ENCODE measurements at regions not wholly inside any gene's neighbourhood (a gene's known extent, or its start where the extent isn't known, plus 50 kb on each side); places are given as distances from the start of the nearest gene placed in this dataset.
"Not testable (repeated sequence)": the region's sequence is repeated elsewhere in the genome, so short reads cannot be mapped to it uniquely, and the experiment has no call there.

DNA sequence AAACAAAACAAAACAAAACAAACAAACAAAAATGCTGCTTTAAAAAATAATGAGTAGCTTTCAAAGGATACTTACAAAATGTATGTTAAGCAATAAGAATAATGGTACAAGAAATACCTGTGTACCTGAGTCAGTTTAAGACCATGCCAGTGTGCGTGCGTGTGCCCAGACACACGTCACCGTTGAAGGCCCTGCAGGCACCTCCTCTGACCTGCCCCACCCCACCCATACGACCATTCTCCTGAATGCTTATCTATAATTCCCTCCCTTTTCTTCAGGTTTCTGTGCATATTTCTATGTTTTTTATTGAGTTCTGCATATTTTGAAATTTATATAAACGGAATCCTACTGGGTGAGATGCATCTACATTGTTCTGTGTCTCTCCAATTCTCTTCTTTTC is 374.2 kb upstream of the KLF6 start:
- Histone ChIP-seq H3K27me3 (no peaks in the 10 kb centered on the region), H3K27ac (no peak overlapping the region), H3K36me3 (no peaks in the 10 kb centered on the region), H3K4me3 (no peak overlapping the region), H3K9me3 (no peaks in the 10 kb centered on the region), H3K4me1 (peaks cover 0 to 3% (median 0%) of the 10 kb centered on the region in 9 donors)
- WGBS, 2 donors, result 96 to 98% methylated on average over 6 of the region's 6 CpGs
- ATAC-seq (no peak), DNase-seq (no peak)
- TF ChIP-seq, protein P1, sequence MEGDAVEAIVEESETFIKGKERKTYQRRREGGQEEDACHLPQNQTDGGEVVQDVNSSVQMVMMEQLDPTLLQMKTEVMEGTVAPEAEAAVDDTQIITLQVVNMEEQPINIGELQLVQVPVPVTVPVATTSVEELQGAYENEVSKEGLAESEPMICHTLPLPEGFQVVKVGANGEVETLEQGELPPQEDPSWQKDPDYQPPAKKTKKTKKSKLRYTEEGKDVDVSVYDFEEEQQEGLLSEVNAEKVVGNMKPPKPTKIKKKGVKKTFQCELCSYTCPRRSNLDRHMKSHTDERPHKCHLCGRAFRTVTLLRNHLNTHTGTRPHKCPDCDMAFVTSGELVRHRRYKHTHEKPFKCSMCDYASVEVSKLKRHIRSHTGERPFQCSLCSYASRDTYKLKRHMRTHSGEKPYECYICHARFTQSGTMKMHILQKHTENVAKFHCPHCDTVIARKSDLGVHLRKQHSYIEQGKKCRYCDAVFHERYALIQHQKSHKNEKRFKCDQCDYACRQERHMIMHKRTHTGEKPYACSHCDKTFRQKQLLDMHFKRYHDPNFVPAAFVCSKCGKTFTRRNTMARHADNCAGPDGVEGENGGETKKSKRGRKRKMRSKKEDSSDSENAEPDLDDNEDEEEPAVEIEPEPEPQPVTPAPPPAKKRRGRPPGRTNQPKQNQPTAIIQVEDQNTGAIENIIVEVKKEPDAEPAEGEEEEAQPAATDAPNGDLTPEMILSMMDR (IDR thresholded peaks at IDR 0.05), result no peak
- intact Hi-C loops (cut with DNase I), result no loop called here

DNA sequence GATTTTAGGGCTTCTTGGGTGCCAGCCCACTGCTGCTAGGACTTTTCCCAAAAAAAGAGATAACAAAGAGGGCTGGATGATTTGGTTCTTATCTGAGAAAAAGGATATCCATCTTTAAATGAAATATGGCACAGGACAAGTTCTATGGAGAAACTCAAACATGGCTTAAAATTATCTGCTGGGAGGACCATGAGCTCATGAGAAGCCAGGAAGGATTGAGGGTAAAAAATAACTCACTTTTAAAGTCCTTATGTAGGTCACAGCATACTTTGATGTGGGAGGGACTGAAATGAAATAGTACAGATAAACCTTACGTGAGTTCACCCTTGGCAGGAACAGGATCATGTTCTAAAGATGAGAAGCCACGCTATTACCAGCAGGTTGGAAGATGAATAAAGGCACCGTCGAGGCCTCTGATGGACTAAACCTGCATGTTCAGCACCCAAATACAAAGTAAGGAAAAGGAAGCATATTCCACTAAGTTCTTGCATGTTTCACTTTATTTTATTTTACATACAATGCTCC is 369.2 kb upstream of the KLF6 start:
- Histone ChIP-seq H3K4me1 (peaks cover 0 to 5% (median 0%) of the 10 kb centered on the region in 9 donors), H3K9me3 (no peaks in the 10 kb centered on the region), H3K27ac (no peak overlapping the region), H3K4me3 (no peak overlapping the region), H3K36me3 (no peaks in the 10 kb centered on the region), H3K27me3 (no peaks in the 10 kb centered on the region)
- intact Hi-C loops (cut with DNase I), result no loop called here
- DNase-seq (no peak), ATAC-seq (peak in 1 of 8 donors; percentile 37)
- 36 to 64% methylated on average over 4 of the region's 4 CpGs for WGBS, 2 donors
- TF ChIP-seq, protein P1 (IDR thresholded peaks at IDR 0.05), result no peak

DNA sequence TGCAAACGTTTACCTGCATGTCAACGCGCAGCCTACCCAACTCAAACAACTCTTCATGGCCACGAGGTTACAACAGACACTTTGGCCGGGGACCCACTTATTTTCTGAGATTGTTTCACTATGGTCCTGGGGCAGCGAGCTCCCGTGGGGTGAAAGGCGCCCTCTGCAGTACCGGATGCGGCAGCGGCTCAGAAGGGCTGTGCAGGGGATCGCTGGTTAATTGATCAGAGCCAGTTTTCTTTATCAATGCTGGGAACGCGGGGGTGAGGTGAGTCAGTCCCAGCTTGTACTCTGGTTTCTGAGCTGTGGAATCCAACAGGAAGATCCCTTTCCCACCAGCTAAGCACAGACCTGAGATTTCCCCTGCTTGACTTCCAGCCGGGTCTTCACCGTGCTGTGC is 366.5 kb upstream of the KLF6 start:
- no peaks in the 10 kb centered on the region for H3K36me3 ChIP-seq
- WGBS, 2 donors, result 82% methylated on average over 16 of the region's 16 CpGs
- no peaks in the 10 kb centered on the region for H3K27me3 ChIP-seq
- H3K4me3 ChIP-seq, result no peak overlapping the region
- no peaks in the 10 kb centered on the region for H3K9me3 ChIP-seq
- H3K4me1 ChIP-seq, result peaks cover 0 to 5% (median 0%) of the 10 kb centered on the region in 9 donors
- TF ChIP-seq, protein P1 (IDR thresholded peaks at IDR 0.05), result peak in 2 of 9 donors; percentile 9
- DNase-seq, result no peak
- intact Hi-C loops (cut with DNase I), result no loop called here
- no peak overlapping the region for H3K27ac ChIP-seq
- no peak for ATAC-seq

DNA sequence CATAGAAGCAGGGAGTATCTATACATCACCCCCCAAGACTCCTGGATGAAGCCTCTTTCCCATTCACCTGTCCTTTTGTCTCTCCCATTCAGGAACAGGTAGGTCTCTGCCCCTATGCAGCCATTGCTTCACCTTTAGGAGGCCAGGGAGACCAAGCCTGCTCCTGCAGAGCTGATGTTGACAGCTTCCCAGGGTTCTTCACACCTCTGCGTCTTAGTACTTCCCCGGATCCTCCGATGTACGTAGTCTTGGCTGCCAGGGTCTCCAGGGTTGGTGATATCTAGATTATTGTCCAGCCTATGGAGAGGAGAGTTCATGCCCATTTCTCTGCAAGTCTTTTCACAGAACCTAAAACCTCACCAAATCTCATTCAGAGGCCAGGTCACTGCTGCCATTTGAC is 365.7 kb upstream of the KLF6 start:
- intact Hi-C loops (cut with DNase I), result no loop called here
- Histone ChIP-seq H3K9me3 (no peaks in the 10 kb centered on the region), H3K27me3 (no peaks in the 10 kb centered on the region), H3K4me3 (no peak overlapping the region), H3K36me3 (no peaks in the 10 kb centered on the region), H3K27ac (no peak overlapping the region), H3K4me1 (peaks cover 0 to 5% (median 0%) of the 10 kb centered on the region in 9 donors)
- DNase-seq (no peak), ATAC-seq (no peak)
- 92 to 95% methylated on average over 4 of the region's 4 CpGs for WGBS, 2 donors
- TF ChIP-seq, protein P1 (IDR thresholded peaks at IDR 0.05), result no peak

GRCh38 chr10:4149460-4149859 is 364.5 kb upstream of the KLF6 start:
- 92 to 94% methylated on average over 12 to 14 of the region's 14 CpGs for WGBS, 2 donors
- H3K4me3 ChIP-seq, result not testable (repeated sequence)

More at GRCh38 chr10:4149460-4149859, 364.5 kb upstream of the KLF6 start:
- not testable (repeated sequence) for H3K36me3 ChIP-seq, H3K27ac ChIP-seq, H3K27me3 ChIP-seq, H3K9me3 ChIP-seq, H3K4me1 ChIP-seq, ATAC-seq, DNase-seq
- intact Hi-C loops (cut with DNase I), result loop anchor here in 1 of 10 donors (10.0 kb wide), 1 partner anchor 915 kb away; no protein-coding TSS in a partner anchor
